GM21360 (cell line): ENCODE measurements at regions not wholly inside any gene's neighbourhood (a gene's known extent, or its start where the extent isn't known, plus 50 kb on each side); places are given as distances from the start of the nearest gene placed in this dataset.
"Not testable (repeated sequence)": the region's sequence is repeated elsewhere in the genome, so short reads cannot be mapped to it uniquely, and the experiment has no call there.

Source experiments
- ATAC-seq: cut with Tn5 transposase; IDR thresholded peaks from one replicate; pipeline ENCODE4 v1.9.1; 2021; ENCODE audit warnings: mild to moderate bottlenecking, moderate library complexity; ENCODE audit not compliant: unreplicated experiment

- no peak for ATAC-seq
Observed at GRCh38 chr6:958488-958887, 265.5 kb upstream of the EXOC2 start.

GRCh38 chr6:951399-952181 lies 258.7 kb upstream of the EXOC2 start:
- no peak for ATAC-seq

GRCh38 chr6:947235-947934 lies 254.4 kb upstream of the EXOC2 start:
- ATAC-seq, result no peak

GRCh38 chr6:946546-946945 lies 253.6 kb upstream of the EXOC2 start:
- ATAC-seq, result no peak

GRCh38 chr6:939526-940252 lies 246.8 kb upstream of the EXOC2 start:
- no peak for ATAC-seq

- ATAC-seq, result no peak
Observed at GRCh38 chr6:938916-939315, 246.0 kb upstream of the EXOC2 start.

GRCh38 chr6:938271-938905 lies 245.4 kb upstream of the EXOC2 start:
- no peak for ATAC-seq

GRCh38 chr6:935582-935981 lies 242.6 kb upstream of the EXOC2 start:
- no peak for ATAC-seq

GRCh38 chr6:934686-935085 lies 241.7 kb upstream of the EXOC2 start:
- no peak for ATAC-seq

GRCh38 chr6:931919-932318 lies 239.0 kb upstream of the EXOC2 start:
- not testable (repeated sequence) for ATAC-seq

GRCh38 chr6:927157-927556 lies 234.2 kb upstream of the EXOC2 start:
- ATAC-seq, result no peak

- no peak for ATAC-seq
Observed at GRCh38 chr6:925656-926213, 232.8 kb upstream of the EXOC2 start.

GRCh38 chr6:924661-925060 lies 231.7 kb upstream of the EXOC2 start:
- no peak for ATAC-seq

GRCh38 chr6:921400-921799 lies 228.5 kb upstream of the EXOC2 start:
- ATAC-seq, result no peak

GRCh38 chr6:920512-920911 lies 227.6 kb upstream of the EXOC2 start:
- ATAC-seq, result no peak

GRCh38 chr6:919500-919899 lies 226.6 kb upstream of the EXOC2 start:
- no peak for ATAC-seq

GRCh38 chr6:917939-918338 lies 225.0 kb upstream of the EXOC2 start:
- no peak for ATAC-seq

- no peak for ATAC-seq
Observed at GRCh38 chr6:917296-917695, 224.4 kb upstream of the EXOC2 start.

GRCh38 chr6:916131-916530 lies 223.2 kb upstream of the EXOC2 start:
- ATAC-seq, result no peak

- no peak for ATAC-seq
Observed at GRCh38 chr6:912871-913835, 220.2 kb upstream of the EXOC2 start.
